ENCODE measurements at regions not wholly inside any gene's neighbourhood (a gene's known extent, or its start where the extent isn't known, plus 50 kb on each side); places are given as distances from the start of the nearest gene placed in this dataset.

- TF ChIP-seq, protein P1, sequence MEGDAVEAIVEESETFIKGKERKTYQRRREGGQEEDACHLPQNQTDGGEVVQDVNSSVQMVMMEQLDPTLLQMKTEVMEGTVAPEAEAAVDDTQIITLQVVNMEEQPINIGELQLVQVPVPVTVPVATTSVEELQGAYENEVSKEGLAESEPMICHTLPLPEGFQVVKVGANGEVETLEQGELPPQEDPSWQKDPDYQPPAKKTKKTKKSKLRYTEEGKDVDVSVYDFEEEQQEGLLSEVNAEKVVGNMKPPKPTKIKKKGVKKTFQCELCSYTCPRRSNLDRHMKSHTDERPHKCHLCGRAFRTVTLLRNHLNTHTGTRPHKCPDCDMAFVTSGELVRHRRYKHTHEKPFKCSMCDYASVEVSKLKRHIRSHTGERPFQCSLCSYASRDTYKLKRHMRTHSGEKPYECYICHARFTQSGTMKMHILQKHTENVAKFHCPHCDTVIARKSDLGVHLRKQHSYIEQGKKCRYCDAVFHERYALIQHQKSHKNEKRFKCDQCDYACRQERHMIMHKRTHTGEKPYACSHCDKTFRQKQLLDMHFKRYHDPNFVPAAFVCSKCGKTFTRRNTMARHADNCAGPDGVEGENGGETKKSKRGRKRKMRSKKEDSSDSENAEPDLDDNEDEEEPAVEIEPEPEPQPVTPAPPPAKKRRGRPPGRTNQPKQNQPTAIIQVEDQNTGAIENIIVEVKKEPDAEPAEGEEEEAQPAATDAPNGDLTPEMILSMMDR (IDR thresholded peaks at IDR 0.05) = no peak
- no peak for TF ChIP-seq POLR2A (IDR thresholded peaks at IDR 0.05)
These were observed 395.8 kb downstream of the CD109 start for GRCh38 chr6:74091794-74092157.
